GM06990 (cell line): ENCODE measurements at regions not wholly inside any gene's neighbourhood (a gene's known extent, or its start where the extent isn't known, plus 50 kb on each side); places are given as distances from the start of the nearest gene placed in this dataset.

ENCODE experiments used
- DNase-seq: peaks from one replicate; pipeline ENCODE4 v3.0.0-alpha.2; 2011; ENCODE audit not compliant: insufficient read length; ENCODE audit errors: extremely low read depth
- H3K27me3 ChIP-seq: replicated peaks from 2 replicates; pipeline ENCODE4 v1.6.0; 2011; ENCODE audit warnings: low read length; ENCODE audit not compliant: control insufficient read depth, insufficient read depth
- H3K36me3 ChIP-seq: 2 replicates; pipeline ENCODE4 v1.5.1; 2011; ENCODE audit warnings: low read length; ENCODE audit not compliant: control insufficient read depth, insufficient read depth
- H3K4me3 ChIP-seq: replicated peaks from 2 replicates; pipeline ENCODE4 v1.5.1; 2011; ENCODE audit warnings: low read depth, mild to moderate bottlenecking, control low read depth, low read length
- CTCF ChIP-seq: IDR thresholded peaks from 2 replicates; pipeline ENCODE4 v1.5.1; 2011; ENCODE audit warnings: low read length, control low read depth, mild to moderate bottlenecking, inconsistent platforms; ENCODE audit not compliant: insufficient read depth, poor library complexity, severe bottlenecking

DNA sequence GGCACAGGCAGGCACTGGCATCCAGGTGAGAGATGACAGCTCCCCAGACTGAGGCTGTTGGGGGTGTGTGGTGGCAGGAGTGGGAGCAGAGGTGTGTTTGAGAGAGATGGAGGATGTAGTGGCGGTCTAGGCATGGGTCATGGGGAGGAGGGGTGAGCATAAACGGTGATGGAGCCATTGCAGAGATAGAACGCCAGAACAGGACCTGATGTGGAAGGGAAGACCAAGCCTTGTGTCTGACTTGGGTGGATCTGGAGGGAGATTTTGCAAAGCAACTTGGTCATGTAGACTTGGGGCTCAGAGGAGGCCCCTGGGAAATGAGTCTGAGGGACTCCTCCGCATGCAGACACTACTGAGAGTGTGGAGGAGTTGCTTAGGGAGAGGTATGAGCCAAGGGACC lies 50.0 kb upstream of the CLDN5 start:
- TF ChIP-seq CTCF = no peak
- no peak overlapping the region for H3K4me3 ChIP-seq
- H3K27me3 ChIP-seq = no peaks in the 10 kb centered on the region; the same call in 1 of the 2 replicates
- no peak for DNase-seq
- no peaks in the 10 kb centered on the region for H3K36me3 ChIP-seq

- Histone ChIP-seq H3K36me3 (no peaks in the 10 kb centered on the region), H3K4me3 (no peak overlapping the region), H3K27me3 (no peaks in the 10 kb centered on the region)
- DNase-seq = peak; percentile 22
- TF ChIP-seq CTCF = no peak
Observed at GRCh38 chr22:19576460-19577421, 52.5 kb upstream of the CLDN5 start.

GRCh38 chr22:19577422-19577966 lies 53.3 kb upstream of the CLDN5 start:
- Histone ChIP-seq H3K36me3 (no peaks in the 10 kb centered on the region), H3K27me3 (no peaks in the 10 kb centered on the region), H3K4me3 (no peak overlapping the region)
- no peak for DNase-seq
- no peak for TF ChIP-seq CTCF

DNA sequence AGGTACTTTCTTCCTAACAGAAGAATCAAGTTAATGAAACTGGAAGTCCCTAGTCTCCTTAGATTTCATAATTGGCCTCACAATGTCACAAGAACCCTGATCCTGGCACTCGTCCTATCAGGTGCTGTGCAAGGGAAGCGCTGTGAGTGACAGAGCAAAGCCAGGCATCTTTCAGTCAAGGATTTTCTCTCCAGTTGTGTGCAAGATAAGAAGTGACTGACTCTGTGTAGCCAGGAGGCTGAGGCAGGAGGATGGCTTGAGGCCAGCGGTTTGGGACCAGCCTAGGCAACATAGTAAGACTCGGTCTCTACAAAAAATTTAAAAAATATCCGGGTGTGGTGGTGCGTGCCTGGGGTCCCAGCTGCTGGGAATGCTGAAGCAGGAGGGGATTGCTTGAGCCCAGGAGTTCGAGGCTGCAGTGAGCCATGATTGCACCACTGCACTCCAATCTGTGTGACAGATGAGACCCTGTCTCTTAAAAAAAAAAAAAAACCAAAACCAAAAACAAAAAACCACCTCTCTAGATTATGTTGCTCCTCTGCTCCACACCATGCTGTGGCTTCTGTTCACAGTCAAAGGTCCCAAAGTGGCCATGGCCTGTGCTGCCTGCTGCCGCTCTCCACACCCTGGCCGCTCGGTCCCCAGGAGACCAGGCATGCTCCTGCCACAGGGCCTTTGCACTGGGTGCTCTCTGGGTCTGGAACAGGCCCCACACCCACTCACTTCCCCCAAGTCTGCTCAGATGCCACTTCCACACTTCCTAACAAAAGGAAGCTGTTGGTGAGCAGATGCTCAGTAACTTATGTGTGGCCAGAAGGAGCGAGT lies 54.2 kb upstream of the CLDN5 start:
- no peak for TF ChIP-seq CTCF
- no peaks in the 10 kb centered on the region for H3K27me3 ChIP-seq
- H3K36me3 ChIP-seq = no peaks in the 10 kb centered on the region
- H3K4me3 ChIP-seq = no peak overlapping the region
- DNase-seq = no peak

DNA sequence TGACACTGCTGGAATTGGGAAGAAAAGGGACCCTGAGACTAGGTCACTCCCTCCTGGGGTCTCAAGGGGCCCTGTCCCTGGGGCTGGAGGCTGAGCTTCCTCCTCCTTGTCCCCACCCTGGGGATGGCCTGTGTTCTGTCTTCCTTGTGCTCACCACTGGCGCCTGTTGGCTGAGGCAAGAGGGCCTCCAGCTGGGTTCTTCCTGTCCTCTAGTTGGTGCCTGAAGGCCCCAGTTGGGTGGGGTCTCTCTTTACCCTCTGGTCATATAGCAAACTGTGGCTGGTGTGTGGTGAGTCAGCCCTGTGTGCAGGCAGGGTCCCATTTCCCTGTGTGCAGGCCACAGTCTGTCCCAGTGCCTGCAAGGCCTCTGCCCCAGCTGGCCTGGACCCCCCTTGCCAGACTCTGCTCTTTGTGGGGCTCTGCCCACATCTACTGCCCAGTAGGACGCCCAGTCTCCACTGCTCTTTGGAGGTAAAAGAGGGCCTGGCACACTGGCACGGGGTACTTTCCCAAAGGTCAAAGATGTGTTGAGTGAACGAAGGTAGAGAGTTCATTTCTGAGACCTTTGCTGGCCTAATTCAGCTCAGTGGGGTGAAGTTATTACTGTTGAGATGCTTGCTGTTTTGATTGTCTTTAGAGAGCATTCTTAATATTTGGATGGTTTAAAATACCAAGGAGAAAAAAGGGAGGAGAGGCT lies 55.1 kb upstream of the CLDN5 start:
- Histone ChIP-seq H3K4me3 (no peak overlapping the region), H3K27me3 (no peaks in the 10 kb centered on the region), H3K36me3 (no peaks in the 10 kb centered on the region)
- DNase-seq = no peak
- TF ChIP-seq CTCF = no peak
